NT2/D1 (cell line): ENCODE measurements at regions not wholly inside any gene's neighbourhood (a gene's known extent, or its start where the extent isn't known, plus 50 kb on each side); places are given as distances from the start of the nearest gene placed in this dataset.

Experiments used
- SUZ12 ChIP-seq: IDR thresholded peaks from 2 replicates; pipeline ENCODE4 v1.6.1; 2011; ENCODE audit not compliant: insufficient read length, insufficient read depth; ENCODE audit errors: extremely low read depth
- YY1 ChIP-seq: IDR thresholded peaks from 2 replicates; pipeline ENCODE4 v1.6.1; 2011; ENCODE audit not compliant: insufficient read length, insufficient read depth
- ZNF274 ChIP-seq: IDR thresholded peaks from 2 replicates; pipeline ENCODE4 v1.6.1; 2011; ENCODE audit warnings: mild to moderate bottlenecking, low read depth, low read length

- TF ChIP-seq YY1 (no peak), ZNF274 (no peak), SUZ12 (no peak)
Observed at GRCh38 chr2:52335727-52336126, 1303.8 kb upstream of the NRXN1 start.
